GM23338 (cell line): ENCODE measurements at regions not wholly inside any gene's neighbourhood (a gene's known extent, or its start where the extent isn't known, plus 50 kb on each side); places are given as distances from the start of the nearest gene placed in this dataset.

ENCODE experiments used
- ATAC-seq: fragments of 200-7000 bp; cut with Tn5 transposase; 3 replicates; pipeline ENCODE4 v1.9.1; 2020
- DNase-seq: peaks from one replicate; pipeline ENCODE4 v3.0.0-alpha.2; 2015; ENCODE audit warnings: low spot score
- H2AFZ ChIP-seq: fragments of 200-600 bp; sonication (generic); 2 replicates; pipeline ENCODE4 v1.8.0; 2016; ENCODE audit warnings: antibody characterized with exemption, mild to moderate bottlenecking, moderate library complexity
- H3F3A ChIP-seq: fragments of 200-600 bp; sonication (generic); replicated peaks from 2 replicates; pipeline ENCODE4 v1.8.0; 2017; ENCODE audit warnings: antibody characterized with exemption, mixed run types, low read depth
- H3K27ac ChIP-seq: fragments of 200-600 bp; sonication (generic); 2 replicates; pipeline ENCODE4 v1.6.1; 2016; ENCODE audit warnings: low read depth
- H3K27me3 ChIP-seq: fragments of 200-600 bp; sonication (generic); 2 replicates; pipeline ENCODE4 v1.8.0; 2016; ENCODE audit warnings: mild to moderate bottlenecking, mixed run types, moderate library complexity; ENCODE audit not compliant: insufficient read depth
- H3K36me3 ChIP-seq: fragments of 200-600 bp; sonication (generic); 2 replicates; pipeline ENCODE4 v1.8.0; 2016; ENCODE audit warnings: mild to moderate bottlenecking; ENCODE audit not compliant: insufficient read depth
- H3K4me1 ChIP-seq: fragments of 200-600 bp; sonication (generic); 2 replicates; pipeline ENCODE4 v1.8.0; 2016; ENCODE audit warnings: mild to moderate bottlenecking, moderate library complexity; ENCODE audit not compliant: insufficient read depth
- H3K4me2 ChIP-seq: fragments of 200-600 bp; sonication (generic); 2 replicates; pipeline ENCODE4 v1.7.1; 2017; ENCODE audit warnings: mixed run types
- H3K4me3 ChIP-seq: fragments of 200-600 bp; sonication (generic); 2 replicates; pipeline ENCODE4 v1.6.1; 2016; ENCODE audit warnings: mixed run types
- H3K79me2 ChIP-seq: fragments of 200-600 bp; sonication (generic); replicated peaks from 2 replicates; pipeline ENCODE4 v1.8.0; 2017; ENCODE audit warnings: mild to moderate bottlenecking; ENCODE audit not compliant: insufficient read depth
- H3K9me2 ChIP-seq: fragments of 200-600 bp; sonication (generic); 2 replicates; pipeline ENCODE4 v1.8.0; 2017; ENCODE audit not compliant: insufficient read depth
- H4K20me1 ChIP-seq: fragments of 200-600 bp; sonication (generic); replicated peaks from 2 replicates; pipeline ENCODE4 v1.8.0; 2017; ENCODE audit warnings: mild to moderate bottlenecking; ENCODE audit not compliant: insufficient read depth
- H3K27ac Mint-ChIP-seq: 2 replicates; pipeline ENCODE4 v1.8.0; 2020; ENCODE audit warnings: inconsistent platforms, mild to moderate bottlenecking, moderate library complexity, mixed read lengths
- H3K27me3 Mint-ChIP-seq: 3 replicates; pipeline ENCODE4 v1.8.0; 2022; ENCODE audit warnings: low read depth, mild to moderate bottlenecking, moderate library complexity, mixed read lengths, inconsistent platforms; ENCODE audit not compliant: insufficient read depth, poor library complexity
- H3K36me3 Mint-ChIP-seq: 3 replicates; pipeline ENCODE4 v1.8.0; 2021; ENCODE audit warnings: low read depth, mild to moderate bottlenecking, inconsistent platforms, moderate library complexity, mixed read lengths
- H3K4me1 Mint-ChIP-seq: 3 replicates; pipeline ENCODE4 v1.8.0; 2020; ENCODE audit warnings: mild to moderate bottlenecking, inconsistent platforms, mixed read lengths
- H3K4me3 Mint-ChIP-seq: 3 replicates; pipeline ENCODE4 v1.8.0; 2021; ENCODE audit warnings: moderate library complexity, mild to moderate bottlenecking, inconsistent platforms, mixed read lengths
- H3K9me3 Mint-ChIP-seq: 3 replicates; pipeline ENCODE4 v1.8.0; 2020; ENCODE audit warnings: moderate library complexity, mild to moderate bottlenecking, inconsistent platforms, mixed read lengths
- EZH2 ChIP-seq: fragments of 200-600 bp; sonication (generic); IDR thresholded peaks from one replicate; pipeline ENCODE4 v1.8.0; 2017; ENCODE audit warnings: antibody characterized with exemption, mild to moderate bottlenecking, low read depth; ENCODE audit not compliant: unreplicated experiment
- EZH2phosphoT487 ChIP-seq: fragments of 200-600 bp; sonication (generic); IDR thresholded peaks from one replicate; pipeline ENCODE4 v1.8.1; 2018; ENCODE audit warnings: antibody characterized with exemption; ENCODE audit not compliant: unreplicated experiment
- JUNB ChIP-seq: IDR thresholded peaks from one replicate; pipeline ENCODE4 v1.6.1; 2016; ENCODE audit warnings: antibody characterized with exemption; ENCODE audit not compliant: unreplicated experiment
- NANOG ChIP-seq: IDR thresholded peaks from 2 replicates; pipeline ENCODE4 v1.6.1; 2016; ENCODE audit warnings: antibody characterized with exemption, borderline replicate concordance
- POLR2AphosphoS5 ChIP-seq: IDR thresholded peaks from 2 replicates; pipeline ENCODE4 v1.6.1; 2016; ENCODE audit warnings: antibody characterized with exemption, low read depth
- STAT1 ChIP-seq: IDR thresholded peaks from one replicate; pipeline ENCODE4 v1.6.1; 2016; ENCODE audit warnings: antibody characterized with exemption; ENCODE audit not compliant: unreplicated experiment
- ZNF114 ChIP-seq: fragments of 250-450 bp; sonication (Bioruptor Pico); IDR thresholded peaks from 2 replicates; pipeline ENCODE4 v1.5.0; 2020; ENCODE audit warnings: mild to moderate bottlenecking, moderate library complexity
- ZNF331 ChIP-seq: fragments of 250-450 bp; sonication (Bioruptor Pico); IDR thresholded peaks from 2 replicates; pipeline ENCODE4 v1.5.0; 2020; ENCODE audit warnings: low read depth, mild to moderate bottlenecking, moderate library complexity
- TF ChIP-seq, protein P1 (sequence below): IDR thresholded peaks from one replicate; pipeline ENCODE4 v1.6.1; 2018; ENCODE audit warnings: antibody characterized with exemption; ENCODE audit not compliant: unreplicated experiment
- TF ChIP-seq, protein P2 (sequence below), 2 experiments: fragments of 200-600 bp in 1 of 2; sonication (generic) in 1 of 2; conservative IDR thresholded peaks; 2 replicates each; pipeline versions ENCODE4 v1.5.1 to v1.6.1; 2016 to 2017; ENCODE audit warnings: antibody characterized with exemption in 2 of 2, low read depth in 2 of 2, mild to moderate bottlenecking in 2 of 2, moderate library complexity in 1 of 2
- TF ChIP-seq, protein P3 (sequence below): IDR thresholded peaks from 2 replicates; pipeline ENCODE4 v1.6.1; 2016; ENCODE audit warnings: antibody characterized with exemption
- TF ChIP-seq, protein P4 (sequence below): fragments of 250-450 bp; sonication (Bioruptor Pico); IDR thresholded peaks from 2 replicates; pipeline ENCODE4 v1.5.0; 2020; ENCODE audit warnings: mild to moderate bottlenecking, moderate library complexity

DNA sequence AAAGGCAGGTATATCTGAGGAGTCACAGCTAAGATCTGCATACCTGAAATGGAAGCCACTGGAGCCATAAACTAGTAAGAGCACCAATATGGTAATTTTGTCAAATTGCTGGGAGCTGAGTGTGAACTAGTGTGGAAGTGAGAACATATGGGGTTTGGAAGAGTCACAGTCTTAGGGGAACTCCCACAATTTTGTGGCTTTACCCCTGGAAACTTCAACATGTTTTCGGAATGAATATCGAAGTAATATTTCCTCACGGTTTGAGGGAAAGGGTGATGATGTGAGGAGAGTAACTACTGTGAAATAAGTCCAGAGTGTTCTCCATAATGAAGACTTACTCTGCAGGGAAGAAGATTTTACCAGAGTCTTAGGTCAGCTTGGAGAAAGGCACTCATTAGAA lies 565.9 kb downstream of the RIT2 start:
- Histone ChIP-seq H4K20me1 (no peaks in the 10 kb centered on the region), H3K79me2 (no peaks in the 10 kb centered on the region), H3K4me1 (peaks cover 14% of the 10 kb centered on the region), H2AFZ (peak overlapping the region; percentile 54; the same call in 1 of the 2 replicates), H3K4me3 (no peak overlapping the region), H3K27me3 (no peaks in the 10 kb centered on the region), H3K27ac (no peak overlapping the region), H3K4me2 (no peak overlapping the region), H3K36me3 (no peaks in the 10 kb centered on the region), H3K9me2 (no peaks in the 10 kb centered on the region; the same call in 1 of the 2 replicates), H3F3A (no peaks in the 10 kb centered on the region)
- DNase-seq = no peak
- peaks cover 15% of the 10 kb centered on the region for H3K36me3 Mint-ChIP-seq
- peaks cover 21% of the 10 kb centered on the region for H3K4me1 Mint-ChIP-seq
- no peak for ATAC-seq
- H3K4me3 Mint-ChIP-seq = no peak overlapping the region
- H3K9me3 Mint-ChIP-seq = peaks cover 22% of the 10 kb centered on the region
- peaks cover 3% of the 10 kb centered on the region for H3K27me3 Mint-ChIP-seq
- no peak overlapping the region for H3K27ac Mint-ChIP-seq
- TF ChIP-seq, protein P1, sequence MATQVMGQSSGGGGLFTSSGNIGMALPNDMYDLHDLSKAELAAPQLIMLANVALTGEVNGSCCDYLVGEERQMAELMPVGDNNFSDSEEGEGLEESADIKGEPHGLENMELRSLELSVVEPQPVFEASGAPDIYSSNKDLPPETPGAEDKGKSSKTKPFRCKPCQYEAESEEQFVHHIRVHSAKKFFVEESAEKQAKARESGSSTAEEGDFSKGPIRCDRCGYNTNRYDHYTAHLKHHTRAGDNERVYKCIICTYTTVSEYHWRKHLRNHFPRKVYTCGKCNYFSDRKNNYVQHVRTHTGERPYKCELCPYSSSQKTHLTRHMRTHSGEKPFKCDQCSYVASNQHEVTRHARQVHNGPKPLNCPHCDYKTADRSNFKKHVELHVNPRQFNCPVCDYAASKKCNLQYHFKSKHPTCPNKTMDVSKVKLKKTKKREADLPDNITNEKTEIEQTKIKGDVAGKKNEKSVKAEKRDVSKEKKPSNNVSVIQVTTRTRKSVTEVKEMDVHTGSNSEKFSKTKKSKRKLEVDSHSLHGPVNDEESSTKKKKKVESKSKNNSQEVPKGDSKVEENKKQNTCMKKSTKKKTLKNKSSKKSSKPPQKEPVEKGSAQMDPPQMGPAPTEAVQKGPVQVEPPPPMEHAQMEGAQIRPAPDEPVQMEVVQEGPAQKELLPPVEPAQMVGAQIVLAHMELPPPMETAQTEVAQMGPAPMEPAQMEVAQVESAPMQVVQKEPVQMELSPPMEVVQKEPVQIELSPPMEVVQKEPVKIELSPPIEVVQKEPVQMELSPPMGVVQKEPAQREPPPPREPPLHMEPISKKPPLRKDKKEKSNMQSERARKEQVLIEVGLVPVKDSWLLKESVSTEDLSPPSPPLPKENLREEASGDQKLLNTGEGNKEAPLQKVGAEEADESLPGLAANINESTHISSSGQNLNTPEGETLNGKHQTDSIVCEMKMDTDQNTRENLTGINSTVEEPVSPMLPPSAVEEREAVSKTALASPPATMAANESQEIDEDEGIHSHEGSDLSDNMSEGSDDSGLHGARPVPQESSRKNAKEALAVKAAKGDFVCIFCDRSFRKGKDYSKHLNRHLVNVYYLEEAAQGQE = no peak
- TF ChIP-seq STAT1 (no peak), NANOG (no peak), ZNF331 (no peak), EZH2 (no peak), JUNB (no peak), ZNF114 (CRISPR knock-in tag) (no peak), POLR2AphosphoS5 (no peak), EZH2phosphoT487 (no peak)
- TF ChIP-seq, protein P2, sequence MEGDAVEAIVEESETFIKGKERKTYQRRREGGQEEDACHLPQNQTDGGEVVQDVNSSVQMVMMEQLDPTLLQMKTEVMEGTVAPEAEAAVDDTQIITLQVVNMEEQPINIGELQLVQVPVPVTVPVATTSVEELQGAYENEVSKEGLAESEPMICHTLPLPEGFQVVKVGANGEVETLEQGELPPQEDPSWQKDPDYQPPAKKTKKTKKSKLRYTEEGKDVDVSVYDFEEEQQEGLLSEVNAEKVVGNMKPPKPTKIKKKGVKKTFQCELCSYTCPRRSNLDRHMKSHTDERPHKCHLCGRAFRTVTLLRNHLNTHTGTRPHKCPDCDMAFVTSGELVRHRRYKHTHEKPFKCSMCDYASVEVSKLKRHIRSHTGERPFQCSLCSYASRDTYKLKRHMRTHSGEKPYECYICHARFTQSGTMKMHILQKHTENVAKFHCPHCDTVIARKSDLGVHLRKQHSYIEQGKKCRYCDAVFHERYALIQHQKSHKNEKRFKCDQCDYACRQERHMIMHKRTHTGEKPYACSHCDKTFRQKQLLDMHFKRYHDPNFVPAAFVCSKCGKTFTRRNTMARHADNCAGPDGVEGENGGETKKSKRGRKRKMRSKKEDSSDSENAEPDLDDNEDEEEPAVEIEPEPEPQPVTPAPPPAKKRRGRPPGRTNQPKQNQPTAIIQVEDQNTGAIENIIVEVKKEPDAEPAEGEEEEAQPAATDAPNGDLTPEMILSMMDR (conservative IDR thresholded peaks at IDR 0.05; ENCODE audit: low read depth in 2 of 2) = no peak
- TF ChIP-seq, protein P3, sequence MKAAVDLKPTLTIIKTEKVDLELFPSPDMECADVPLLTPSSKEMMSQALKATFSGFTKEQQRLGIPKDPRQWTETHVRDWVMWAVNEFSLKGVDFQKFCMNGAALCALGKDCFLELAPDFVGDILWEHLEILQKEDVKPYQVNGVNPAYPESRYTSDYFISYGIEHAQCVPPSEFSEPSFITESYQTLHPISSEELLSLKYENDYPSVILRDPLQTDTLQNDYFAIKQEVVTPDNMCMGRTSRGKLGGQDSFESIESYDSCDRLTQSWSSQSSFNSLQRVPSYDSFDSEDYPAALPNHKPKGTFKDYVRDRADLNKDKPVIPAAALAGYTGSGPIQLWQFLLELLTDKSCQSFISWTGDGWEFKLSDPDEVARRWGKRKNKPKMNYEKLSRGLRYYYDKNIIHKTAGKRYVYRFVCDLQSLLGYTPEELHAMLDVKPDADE = no peak
- TF ChIP-seq, protein P4, sequence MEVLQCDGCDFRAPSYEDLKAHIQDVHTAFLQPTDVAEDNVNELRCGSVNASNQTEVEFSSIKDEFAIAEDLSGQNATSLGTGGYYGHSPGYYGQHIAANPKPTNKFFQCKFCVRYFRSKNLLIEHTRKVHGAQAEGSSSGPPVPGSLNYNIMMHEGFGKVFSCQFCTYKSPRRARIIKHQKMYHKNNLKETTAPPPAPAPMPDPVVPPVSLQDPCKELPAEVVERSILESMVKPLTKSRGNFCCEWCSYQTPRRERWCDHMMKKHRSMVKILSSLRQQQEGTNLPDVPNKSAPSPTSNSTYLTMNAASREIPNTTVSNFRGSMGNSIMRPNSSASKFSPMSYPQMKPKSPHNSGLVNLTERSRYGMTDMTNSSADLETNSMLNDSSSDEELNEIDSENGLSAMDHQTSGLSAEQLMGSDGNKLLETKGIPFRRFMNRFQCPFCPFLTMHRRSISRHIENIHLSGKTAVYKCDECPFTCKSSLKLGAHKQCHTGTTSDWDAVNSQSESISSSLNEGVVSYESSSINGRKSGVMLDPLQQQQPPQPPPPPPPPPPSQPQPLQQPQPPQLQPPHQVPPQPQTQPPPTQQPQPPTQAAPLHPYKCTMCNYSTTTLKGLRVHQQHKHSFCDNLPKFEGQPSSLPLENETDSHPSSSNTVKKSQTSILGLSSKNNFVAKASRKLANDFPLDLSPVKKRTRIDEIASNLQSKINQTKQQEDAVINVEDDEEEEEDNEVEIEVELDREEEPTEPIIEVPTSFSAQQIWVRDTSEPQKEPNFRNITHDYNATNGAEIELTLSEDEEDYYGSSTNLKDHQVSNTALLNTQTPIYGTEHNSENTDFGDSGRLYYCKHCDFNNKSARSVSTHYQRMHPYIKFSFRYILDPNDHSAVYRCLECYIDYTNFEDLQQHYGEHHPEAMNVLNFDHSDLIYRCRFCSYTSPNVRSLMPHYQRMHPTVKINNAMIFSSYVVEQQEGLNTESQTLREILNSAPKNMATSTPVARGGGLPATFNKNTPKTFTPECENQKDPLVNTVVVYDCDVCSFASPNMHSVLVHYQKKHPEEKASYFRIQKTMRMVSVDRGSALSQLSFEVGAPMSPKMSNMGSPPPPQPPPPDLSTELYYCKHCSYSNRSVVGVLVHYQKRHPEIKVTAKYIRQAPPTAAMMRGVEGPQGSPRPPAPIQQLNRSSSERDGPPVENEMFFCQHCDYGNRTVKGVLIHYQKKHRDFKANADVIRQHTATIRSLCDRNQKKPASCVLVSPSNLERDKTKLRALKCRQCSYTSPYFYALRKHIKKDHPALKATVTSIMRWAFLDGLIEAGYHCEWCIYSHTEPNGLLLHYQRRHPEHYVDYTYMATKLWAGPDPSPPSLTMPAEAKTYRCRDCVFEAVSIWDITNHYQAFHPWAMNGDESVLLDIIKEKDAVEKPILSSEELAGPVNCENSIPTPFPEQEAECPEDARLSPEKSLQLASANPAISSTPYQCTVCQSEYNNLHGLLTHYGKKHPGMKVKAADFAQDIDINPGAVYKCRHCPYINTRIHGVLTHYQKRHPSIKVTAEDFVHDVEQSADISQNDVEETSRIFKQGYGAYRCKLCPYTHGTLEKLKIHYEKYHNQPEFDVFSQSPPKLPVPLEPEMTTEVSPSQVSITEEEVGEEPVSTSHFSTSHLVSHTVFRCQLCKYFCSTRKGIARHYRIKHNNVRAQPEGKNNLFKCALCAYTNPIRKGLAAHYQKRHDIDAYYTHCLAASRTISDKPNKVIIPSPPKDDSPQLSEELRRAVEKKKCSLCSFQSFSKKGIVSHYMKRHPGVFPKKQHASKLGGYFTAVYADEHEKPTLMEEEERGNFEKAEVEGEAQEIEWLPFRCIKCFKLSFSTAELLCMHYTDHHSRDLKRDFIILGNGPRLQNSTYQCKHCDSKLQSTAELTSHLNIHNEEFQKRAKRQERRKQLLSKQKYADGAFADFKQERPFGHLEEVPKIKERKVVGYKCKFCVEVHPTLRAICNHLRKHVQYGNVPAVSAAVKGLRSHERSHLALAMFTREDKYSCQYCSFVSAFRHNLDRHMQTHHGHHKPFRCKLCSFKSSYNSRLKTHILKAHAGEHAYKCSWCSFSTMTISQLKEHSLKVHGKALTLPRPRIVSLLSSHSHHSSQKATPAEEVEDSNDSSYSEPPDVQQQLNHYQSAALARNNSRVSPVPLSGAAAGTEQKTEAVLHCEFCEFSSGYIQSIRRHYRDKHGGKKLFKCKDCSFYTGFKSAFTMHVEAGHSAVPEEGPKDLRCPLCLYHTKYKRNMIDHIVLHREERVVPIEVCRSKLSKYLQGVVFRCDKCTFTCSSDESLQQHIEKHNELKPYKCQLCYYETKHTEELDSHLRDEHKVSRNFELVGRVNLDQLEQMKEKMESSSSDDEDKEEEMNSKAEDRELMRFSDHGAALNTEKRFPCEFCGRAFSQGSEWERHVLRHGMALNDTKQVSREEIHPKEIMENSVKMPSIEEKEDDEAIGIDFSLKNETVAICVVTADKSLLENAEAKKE (CRISPR knock-in tag) = no peak
